Memory B cell (primary cell): ENCODE measurements at regions not wholly inside any gene's neighbourhood (a gene's known extent, or its start where the extent isn't known, plus 50 kb on each side); places are given as distances from the start of the nearest gene placed in this dataset.

Source experiments
- ATAC-seq: fragments of 150-1000 bp; cut with Tn5 transposase; 2 replicates; pipeline ENCODE4 v1.10.0; 2021; ENCODE audit warnings: low read depth, mild to moderate bottlenecking, moderate library complexity
- DNase-seq, 2 donors: peaks; one replicate each; pipeline ENCODE4 v3.0.0; 2022; ENCODE audit warnings: low spot score in 2 of 2
- H3K27ac Mint-ChIP-seq: one replicate; pipeline ENCODE4 v1.8.0; 2022; ENCODE audit warnings: mild to moderate bottlenecking, moderate library complexity, mixed read lengths
- H3K27me3 Mint-ChIP-seq: one replicate; pipeline ENCODE4 v1.8.0; 2022; ENCODE audit warnings: mixed read lengths
- H3K36me3 Mint-ChIP-seq: one replicate; pipeline ENCODE4 v1.8.0; 2022; ENCODE audit warnings: mild to moderate bottlenecking, mixed read lengths
- H3K4me1 Mint-ChIP-seq: one replicate; pipeline ENCODE4 v1.8.0; 2022; ENCODE audit warnings: mixed read lengths
- H3K4me3 Mint-ChIP-seq: one replicate; pipeline ENCODE4 v1.8.0; 2022; ENCODE audit warnings: mild to moderate bottlenecking, moderate library complexity, mixed read lengths
- H3K9me3 Mint-ChIP-seq: one replicate; pipeline ENCODE4 v1.8.0; 2022; ENCODE audit warnings: mixed read lengths

DNA sequence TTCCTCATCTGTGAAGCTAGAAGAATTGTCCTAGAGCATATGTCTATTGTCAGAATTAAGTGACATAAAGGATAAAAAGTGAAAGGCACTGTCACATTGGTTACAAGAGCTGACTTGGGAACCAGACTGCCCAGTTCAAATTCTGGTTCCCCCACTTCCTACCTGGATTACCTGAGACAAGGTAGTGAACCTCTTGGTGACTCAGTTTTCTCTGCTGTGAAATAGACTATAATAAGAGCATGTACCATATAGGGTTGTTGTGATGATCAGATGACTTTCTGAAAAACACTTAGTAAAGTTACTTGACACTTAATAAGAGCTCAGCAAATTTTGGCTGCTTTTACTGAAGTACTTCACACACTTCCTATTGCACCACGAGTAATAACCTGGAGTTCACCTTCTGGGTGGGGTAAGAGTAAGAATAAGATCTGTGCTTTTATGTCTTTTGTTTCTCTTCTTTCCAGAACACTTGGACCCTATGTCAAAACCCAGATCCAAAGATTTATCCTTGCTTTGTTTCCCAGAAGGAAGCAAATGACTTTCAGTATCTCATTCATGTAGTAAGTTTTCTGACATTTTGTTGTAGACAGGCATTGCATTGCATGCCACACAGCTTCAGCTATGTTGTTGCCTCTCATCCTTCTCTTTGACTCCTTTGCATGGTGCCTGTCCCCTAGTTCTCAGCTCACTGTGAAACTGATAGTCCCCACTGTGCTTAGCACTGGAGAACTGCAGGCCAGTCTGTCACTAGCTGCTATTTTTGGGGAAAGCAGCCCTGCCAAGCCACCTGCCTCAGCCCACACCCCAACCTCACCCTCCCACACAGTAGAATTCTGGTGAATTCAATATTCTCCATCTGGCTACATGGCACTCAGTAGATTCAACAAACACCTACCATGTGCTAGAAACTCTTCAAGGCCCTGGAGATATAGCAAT, 121.8 kb upstream of the POU2AF2 start:
- Mint-ChIP-seq H3K4me3 (no peak overlapping the region), H3K27ac (no peak overlapping the region), H3K4me1 (peaks cover 21% of the 10 kb centered on the region), H3K36me3 (no peaks in the 10 kb centered on the region), H3K9me3 (no peaks in the 10 kb centered on the region), H3K27me3 (no peaks in the 10 kb centered on the region)
- ATAC-seq (no peak), DNase-seq (no peak)

DNA sequence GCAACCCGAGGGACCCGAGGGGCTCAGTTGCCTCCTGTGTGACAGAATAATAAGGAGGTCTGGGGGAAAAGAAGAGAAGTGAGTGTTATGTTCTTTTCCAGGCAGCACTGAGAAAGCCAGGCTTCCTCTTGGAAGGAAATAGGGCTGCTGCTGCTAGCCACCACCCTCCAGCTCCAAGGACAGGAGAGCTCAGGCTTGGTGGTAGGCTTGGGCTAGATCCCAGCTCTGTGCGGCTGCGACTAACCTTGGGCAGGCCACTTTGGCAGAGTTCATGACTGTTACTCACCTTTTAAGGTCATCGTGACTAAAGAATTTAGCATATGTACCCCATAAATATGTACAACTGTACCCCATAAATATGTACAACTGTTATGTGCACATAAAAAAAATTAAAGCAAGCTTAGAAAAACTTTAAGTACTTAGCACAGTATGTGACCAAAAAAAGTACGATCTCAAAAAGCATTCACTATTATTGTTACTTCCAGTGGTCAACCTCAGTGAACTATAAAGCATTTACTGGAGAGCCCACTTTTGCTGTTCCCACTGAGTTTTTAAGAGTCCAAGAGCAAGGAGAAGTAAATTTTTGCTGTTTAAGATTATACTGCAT, 124.7 kb upstream of the POU2AF2 start:
- ATAC-seq (no peak), DNase-seq (no peak)
- Mint-ChIP-seq H3K9me3 (no peaks in the 10 kb centered on the region), H3K36me3 (no peaks in the 10 kb centered on the region), H3K4me1 (peaks cover 16% of the 10 kb centered on the region), H3K27me3 (no peaks in the 10 kb centered on the region), H3K27ac (no peak overlapping the region), H3K4me3 (no peak overlapping the region)

DNA sequence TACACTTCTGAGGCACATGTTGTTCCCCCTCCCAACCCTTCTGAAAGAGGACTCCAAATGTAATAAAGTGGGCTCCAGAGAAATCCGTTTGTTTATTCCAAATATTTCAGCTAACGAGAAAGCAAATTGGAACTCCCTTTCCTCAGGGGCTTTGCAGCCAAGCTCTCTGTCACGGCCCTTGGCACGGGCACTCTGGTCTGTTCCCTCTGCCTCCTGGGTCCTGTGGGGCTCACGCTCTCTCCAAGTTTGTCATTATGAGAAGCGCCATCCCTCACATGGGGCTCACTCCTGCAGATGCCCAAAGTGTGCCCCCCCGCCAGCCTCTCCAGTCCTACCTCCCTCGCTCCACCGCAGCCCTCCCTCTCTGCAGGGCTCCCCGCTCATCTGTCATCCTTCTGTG, 125.4 kb upstream of the POU2AF2 start:
- H3K36me3 Mint-ChIP-seq = no peaks in the 10 kb centered on the region
- DNase-seq (no peak), ATAC-seq (no peak)
- no peaks in the 10 kb centered on the region for H3K27me3 Mint-ChIP-seq
- no peak overlapping the region for H3K27ac Mint-ChIP-seq
- H3K9me3 Mint-ChIP-seq = no peaks in the 10 kb centered on the region
- H3K4me1 Mint-ChIP-seq = peaks cover 16% of the 10 kb centered on the region
- no peak overlapping the region for H3K4me3 Mint-ChIP-seq

DNA sequence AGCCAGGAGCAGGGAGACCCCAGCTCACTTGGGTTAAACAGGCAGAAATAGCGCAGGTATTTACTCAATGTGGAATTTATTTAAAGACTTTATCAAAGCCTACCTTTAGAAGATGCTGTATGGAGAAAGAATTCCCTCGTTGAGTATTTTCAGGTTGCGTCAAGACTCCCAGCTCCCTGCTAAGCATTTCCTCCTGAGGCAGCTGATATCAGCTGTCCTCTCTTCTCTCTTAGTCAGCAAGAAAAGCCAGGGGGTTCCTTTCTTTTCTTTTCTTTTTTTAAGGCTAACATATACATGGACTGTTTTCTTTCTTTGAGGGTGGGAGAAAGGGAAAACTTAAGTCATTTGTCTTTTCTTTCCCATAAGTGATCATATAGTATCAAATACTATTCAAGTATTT, 125.8 kb upstream of the POU2AF2 start:
- Mint-ChIP-seq H3K27ac (no peak overlapping the region), H3K9me3 (no peaks in the 10 kb centered on the region), H3K4me1 (peaks cover 16% of the 10 kb centered on the region), H3K4me3 (no peak overlapping the region), H3K36me3 (no peaks in the 10 kb centered on the region), H3K27me3 (no peaks in the 10 kb centered on the region)
- no peak for ATAC-seq
- DNase-seq = no peak

DNA sequence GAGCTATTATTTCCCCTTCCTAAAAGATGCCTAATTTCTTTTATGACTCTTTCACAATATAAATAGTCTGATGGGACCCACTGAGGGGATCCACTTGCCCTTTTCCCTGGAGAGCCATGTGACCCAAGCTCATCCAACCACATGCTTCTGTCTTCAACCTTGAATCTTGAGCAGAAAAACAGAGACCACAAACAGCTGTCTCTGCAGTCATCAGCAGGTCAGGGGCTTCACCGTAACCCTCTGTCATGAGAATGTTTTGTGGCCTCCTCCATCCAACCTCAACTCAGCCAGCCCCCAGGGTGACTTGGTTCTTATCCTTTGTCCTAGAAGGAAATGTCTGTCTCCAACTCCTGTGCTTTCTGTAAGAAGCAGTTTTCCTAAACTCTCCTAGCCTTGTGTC, 129.6 kb upstream of the POU2AF2 start:
- H3K4me1 Mint-ChIP-seq = peaks cover 5% of the 10 kb centered on the region
- DNase-seq = no peak
- H3K4me3 Mint-ChIP-seq = no peak overlapping the region
- no peaks in the 10 kb centered on the region for H3K36me3 Mint-ChIP-seq
- no peaks in the 10 kb centered on the region for H3K9me3 Mint-ChIP-seq
- no peaks in the 10 kb centered on the region for H3K27me3 Mint-ChIP-seq
- ATAC-seq = no peak
- no peak overlapping the region for H3K27ac Mint-ChIP-seq

DNA sequence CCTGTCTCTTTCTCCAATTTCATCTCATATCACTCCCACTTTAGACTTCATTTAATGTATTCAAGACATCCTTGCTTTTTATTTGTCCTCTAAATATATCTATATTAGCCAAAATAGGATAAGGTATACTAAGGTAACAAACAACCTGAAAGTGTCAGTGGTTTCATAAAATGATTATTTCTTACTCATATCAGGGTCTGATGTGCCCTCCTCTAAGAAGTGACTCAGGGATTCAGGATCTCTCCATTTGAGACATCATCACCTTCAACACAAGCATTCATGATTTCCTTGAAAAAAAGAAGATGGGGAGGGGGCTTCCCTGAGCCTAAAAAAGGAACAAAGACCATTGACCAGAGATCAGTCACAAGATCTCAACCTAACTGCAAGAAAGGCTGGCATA, 131.4 kb upstream of the POU2AF2 start:
- Mint-ChIP-seq H3K4me1 (peaks cover 5% of the 10 kb centered on the region), H3K4me3 (no peak overlapping the region), H3K27me3 (no peaks in the 10 kb centered on the region), H3K9me3 (no peaks in the 10 kb centered on the region), H3K36me3 (no peaks in the 10 kb centered on the region), H3K27ac (no peak overlapping the region)
- DNase-seq (no peak), ATAC-seq (no peak)

DNA sequence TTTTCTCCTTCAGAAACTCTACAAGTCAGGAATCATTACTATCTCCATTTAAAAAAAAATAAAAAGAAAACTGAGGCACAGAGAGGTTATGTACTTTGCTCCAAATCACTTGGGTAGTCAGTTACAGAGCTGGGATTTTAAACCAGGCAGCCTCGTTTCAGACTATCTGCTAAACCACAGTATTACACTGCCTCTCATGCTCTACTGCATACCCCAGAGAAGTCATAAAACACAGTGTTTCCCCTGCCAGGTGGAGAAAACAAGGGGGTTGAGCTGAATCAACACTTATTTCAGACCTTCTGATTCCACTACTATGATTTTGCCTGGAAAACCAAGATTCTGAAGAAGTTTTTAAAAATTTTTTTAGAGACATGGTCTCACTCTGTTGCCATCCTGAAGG, 132.9 kb upstream of the POU2AF2 start:
- Mint-ChIP-seq H3K4me3 (no peak overlapping the region), H3K9me3 (no peaks in the 10 kb centered on the region), H3K4me1 (peaks cover 6% of the 10 kb centered on the region), H3K27ac (no peak overlapping the region), H3K36me3 (no peaks in the 10 kb centered on the region), H3K27me3 (no peaks in the 10 kb centered on the region)
- DNase-seq = no peak
- ATAC-seq = peak; percentile 50

DNA sequence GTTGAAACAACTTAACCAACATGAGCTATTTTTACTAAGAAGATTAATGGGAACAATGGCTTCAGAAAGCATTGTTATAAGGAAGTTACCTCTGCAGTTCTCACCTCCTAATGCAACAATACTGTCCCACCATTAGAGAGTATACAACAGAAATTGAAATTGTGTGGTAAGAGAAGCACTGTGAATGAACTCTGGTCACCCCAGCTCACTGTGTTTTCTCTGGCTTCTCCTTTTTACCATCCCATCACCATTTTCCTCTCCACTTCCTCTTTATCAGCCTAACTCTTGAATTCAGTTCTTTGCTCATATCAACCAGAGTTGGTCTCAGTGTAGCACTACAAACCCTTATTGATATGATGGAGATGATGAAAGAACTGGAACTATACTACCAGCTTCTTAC, 138.0 kb upstream of the POU2AF2 start:
- H3K9me3 Mint-ChIP-seq = no peaks in the 10 kb centered on the region
- H3K4me1 Mint-ChIP-seq = peaks cover 18% of the 10 kb centered on the region
- no peaks in the 10 kb centered on the region for H3K36me3 Mint-ChIP-seq
- H3K4me3 Mint-ChIP-seq = no peak overlapping the region
- H3K27me3 Mint-ChIP-seq = no peaks in the 10 kb centered on the region
- H3K27ac Mint-ChIP-seq = no peak overlapping the region
- DNase-seq = no peak
- ATAC-seq = peak; percentile 65

DNA sequence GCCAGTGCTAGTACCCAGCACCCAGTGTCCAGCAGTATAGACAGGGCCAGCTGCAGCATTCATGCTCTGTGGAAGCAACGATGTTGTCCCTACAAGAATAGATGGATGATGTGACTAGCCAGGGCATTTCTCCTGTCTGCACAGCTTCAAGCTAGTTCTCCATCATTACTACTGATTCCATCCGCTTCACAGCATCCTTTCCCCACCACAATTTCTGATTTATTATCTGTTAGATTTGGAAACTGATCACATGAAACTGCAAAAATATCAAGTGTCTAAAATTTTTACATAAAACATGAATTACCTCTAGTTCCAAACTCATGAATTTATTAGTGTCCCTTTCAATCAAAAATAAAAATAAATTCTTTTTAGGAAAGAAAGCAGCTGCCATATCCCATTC, 138.9 kb upstream of the POU2AF2 start:
- no peaks in the 10 kb centered on the region for H3K36me3 Mint-ChIP-seq
- DNase-seq (no peak), ATAC-seq (no peak)
- peaks cover 13% of the 10 kb centered on the region for H3K4me1 Mint-ChIP-seq
- H3K27ac Mint-ChIP-seq = no peak overlapping the region
- no peak overlapping the region for H3K4me3 Mint-ChIP-seq
- no peaks in the 10 kb centered on the region for H3K9me3 Mint-ChIP-seq
- no peaks in the 10 kb centered on the region for H3K27me3 Mint-ChIP-seq

DNA sequence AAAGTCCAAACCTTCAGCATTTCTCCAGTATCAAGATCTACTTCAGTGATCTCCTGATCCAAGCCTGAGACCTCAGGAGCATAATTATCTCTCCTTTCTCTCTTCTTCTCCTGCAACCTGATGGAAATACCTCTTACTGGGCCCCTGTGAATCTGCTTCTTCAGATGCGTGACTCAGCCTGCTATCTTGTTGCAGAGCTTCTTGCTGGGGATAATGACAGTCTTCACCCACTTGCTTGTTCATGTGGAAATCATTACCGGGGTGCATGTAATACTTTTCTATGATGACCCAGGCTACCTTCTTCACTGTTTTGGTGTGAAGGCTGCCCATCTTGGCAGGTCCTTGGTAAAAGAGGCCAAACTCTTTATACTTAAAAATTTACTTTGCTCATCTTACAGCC, 140.0 kb upstream of the POU2AF2 start:
- Mint-ChIP-seq H3K27me3 (no peaks in the 10 kb centered on the region), H3K27ac (no peak overlapping the region), H3K36me3 (no peaks in the 10 kb centered on the region), H3K9me3 (no peaks in the 10 kb centered on the region), H3K4me3 (no peak overlapping the region), H3K4me1 (peaks cover 13% of the 10 kb centered on the region)
- ATAC-seq (no peak), DNase-seq (no peak)

DNA sequence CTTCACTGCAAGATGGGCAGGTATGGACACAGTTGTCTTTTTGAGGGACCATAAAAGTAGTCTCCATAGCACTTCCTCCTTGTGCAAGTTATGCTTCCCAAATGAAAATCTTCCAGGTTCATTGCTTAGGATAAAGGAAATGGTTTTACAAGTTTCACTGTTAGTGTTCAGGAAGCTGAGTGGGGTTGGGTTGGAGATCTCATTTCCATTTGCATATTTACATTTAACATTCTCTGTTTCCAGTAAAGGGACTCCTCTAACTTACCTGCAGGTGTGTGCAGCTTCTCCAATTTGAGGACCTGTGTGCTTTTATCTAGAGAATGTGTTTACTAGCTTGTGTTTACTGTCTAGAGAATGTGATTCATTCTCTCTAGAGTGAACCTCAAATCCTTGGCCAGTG, 141.3 kb upstream of the POU2AF2 start:
- H3K27me3 Mint-ChIP-seq = no peaks in the 10 kb centered on the region
- H3K36me3 Mint-ChIP-seq = no peaks in the 10 kb centered on the region
- DNase-seq (no peak), ATAC-seq (no peak)
- H3K4me1 Mint-ChIP-seq = peaks cover 15% of the 10 kb centered on the region
- H3K4me3 Mint-ChIP-seq = no peak overlapping the region
- H3K27ac Mint-ChIP-seq = no peak overlapping the region
- H3K9me3 Mint-ChIP-seq = peaks cover 2% of the 10 kb centered on the region

DNA sequence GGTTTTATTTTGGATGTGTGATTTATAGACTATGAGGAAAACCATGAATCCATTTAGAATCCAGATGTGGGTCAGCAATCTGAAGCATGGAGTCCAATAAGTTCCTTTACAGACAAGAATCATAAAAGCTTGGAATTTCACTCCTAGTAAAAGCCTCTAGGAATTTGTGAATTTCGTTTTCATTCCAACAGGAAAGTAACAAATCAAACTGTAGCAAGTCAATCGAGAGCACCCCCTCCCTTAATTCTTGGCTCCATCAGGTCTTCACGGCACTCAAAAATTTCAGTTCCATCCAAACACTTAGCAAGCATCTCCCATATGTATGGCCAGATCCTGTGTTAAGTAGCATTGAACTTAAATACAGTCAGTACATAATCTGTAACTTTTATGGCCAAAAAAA, 143.6 kb upstream of the POU2AF2 start:
- Mint-ChIP-seq H3K9me3 (peaks cover 2% of the 10 kb centered on the region), H3K27ac (no peak overlapping the region), H3K4me3 (no peak overlapping the region), H3K27me3 (no peaks in the 10 kb centered on the region), H3K36me3 (no peaks in the 10 kb centered on the region), H3K4me1 (peaks cover 9% of the 10 kb centered on the region)
- ATAC-seq (no peak), DNase-seq (no peak)

DNA sequence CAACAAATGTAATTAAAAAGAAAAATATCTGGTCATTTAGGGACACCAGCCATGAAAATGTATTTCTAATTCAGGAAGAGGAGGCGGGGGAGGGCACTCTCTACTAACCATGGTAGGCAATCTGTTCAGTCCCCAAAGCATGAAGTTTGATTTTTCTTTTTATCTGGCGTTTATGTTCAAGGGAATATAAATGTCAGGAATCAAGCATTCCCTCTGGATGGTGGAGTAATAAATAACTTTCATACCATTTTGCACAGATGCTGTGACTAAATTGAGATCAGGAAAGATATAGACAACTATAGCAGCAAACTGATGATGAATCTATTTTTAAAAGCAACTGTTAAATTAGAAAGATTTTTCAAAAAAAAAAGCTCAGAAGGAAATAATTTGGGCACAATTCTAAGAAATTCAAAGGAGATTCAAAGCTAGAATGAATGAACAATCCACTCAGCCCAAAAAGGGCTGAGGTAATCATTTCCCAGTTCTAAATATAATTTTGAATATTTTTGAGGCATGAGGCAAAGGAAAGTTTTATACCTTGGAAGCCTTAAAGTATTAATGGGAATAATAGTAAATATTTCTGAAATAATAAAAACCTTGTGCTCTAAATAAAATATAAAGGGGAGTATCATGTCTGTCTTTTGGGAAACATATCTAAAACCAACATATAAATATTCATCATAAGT, 146.4 kb upstream of the POU2AF2 start:
- Mint-ChIP-seq H3K27ac (no peak overlapping the region), H3K4me3 (no peak overlapping the region), H3K4me1 (peaks cover 8% of the 10 kb centered on the region), H3K27me3 (no peaks in the 10 kb centered on the region), H3K9me3 (peaks cover 2% of the 10 kb centered on the region), H3K36me3 (no peaks in the 10 kb centered on the region)
- DNase-seq = no peak
- no peak for ATAC-seq

DNA sequence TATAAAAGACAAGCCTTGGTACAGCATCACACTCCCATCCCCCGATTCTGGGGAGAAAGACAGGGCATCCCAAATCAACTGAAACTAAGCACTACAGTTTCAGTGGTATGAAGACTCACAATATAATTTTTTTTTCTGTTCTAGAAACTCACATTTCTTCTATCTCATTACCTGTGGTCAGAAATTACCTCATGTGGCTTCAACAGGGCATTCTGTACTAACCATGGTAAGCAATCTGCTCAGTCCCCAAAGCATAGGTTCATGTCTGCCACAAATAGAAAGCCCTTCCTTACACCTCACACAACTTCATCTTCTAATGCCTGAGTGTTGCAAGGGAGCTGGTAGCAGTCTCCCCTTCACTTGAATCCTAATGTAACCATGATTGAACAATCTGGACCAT, 147.4 kb upstream of the POU2AF2 start:
- DNase-seq (no peak), ATAC-seq (no peak)
- no peaks in the 10 kb centered on the region for H3K27me3 Mint-ChIP-seq
- no peak overlapping the region for H3K4me3 Mint-ChIP-seq
- H3K4me1 Mint-ChIP-seq = peaks cover 5% of the 10 kb centered on the region
- no peak overlapping the region for H3K27ac Mint-ChIP-seq
- H3K9me3 Mint-ChIP-seq = peaks cover 2% of the 10 kb centered on the region
- no peaks in the 10 kb centered on the region for H3K36me3 Mint-ChIP-seq
